8988T (cell line): ENCODE measurements at regions not wholly inside any gene's neighbourhood (a gene's known extent, or its start where the extent isn't known, plus 50 kb on each side); places are given as distances from the start of the nearest gene placed in this dataset.
"Not testable (repeated sequence)": the region's sequence is repeated elsewhere in the genome, so short reads cannot be mapped to it uniquely, and the experiment has no call there.

ENCODE experiments used
- DNase-seq: peaks from one replicate; pipeline ENCODE4 v3.0.0; 2011

DNA sequence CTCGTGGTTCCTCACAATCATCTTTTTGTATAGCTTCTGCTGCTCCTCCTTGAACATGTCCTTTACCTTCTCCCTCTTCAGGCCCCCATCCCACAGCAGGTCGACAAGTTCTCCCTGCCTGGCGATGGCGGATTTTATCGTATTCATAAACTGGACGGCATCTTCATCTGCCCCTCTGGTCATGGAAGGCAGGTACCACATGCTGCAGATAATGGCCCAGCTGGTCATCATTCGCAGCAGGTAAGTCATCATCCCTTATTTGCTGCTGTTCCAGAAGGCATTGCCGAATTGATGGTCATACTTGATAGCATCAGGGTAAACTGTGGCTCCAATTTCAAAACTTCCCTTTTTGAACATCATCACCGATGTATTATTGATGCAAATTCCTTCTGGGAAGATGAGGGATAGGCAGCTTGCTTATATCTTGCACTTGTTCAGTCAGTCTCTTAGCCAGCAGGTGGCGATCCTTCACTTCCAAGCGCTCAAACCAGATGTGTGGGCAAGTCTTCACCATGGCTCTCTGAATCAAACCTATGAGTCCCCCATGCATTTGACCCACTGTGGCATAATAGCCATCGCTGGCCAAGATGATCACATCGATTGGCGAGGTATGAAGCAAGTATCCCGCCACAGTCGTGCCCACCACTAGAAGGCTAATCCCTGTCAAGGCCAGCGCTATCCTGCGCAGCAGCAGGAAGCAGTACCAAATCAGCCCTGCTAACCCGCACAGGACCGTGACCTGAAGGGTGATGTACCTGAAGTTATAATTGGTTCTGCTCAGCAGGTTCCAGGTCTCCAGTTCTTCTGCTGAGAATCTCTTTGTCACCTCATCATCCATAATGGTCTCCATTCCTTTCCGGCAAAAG is 381.5 kb upstream of the STXBP6 start:
- no peak for DNase-seq

DNA sequence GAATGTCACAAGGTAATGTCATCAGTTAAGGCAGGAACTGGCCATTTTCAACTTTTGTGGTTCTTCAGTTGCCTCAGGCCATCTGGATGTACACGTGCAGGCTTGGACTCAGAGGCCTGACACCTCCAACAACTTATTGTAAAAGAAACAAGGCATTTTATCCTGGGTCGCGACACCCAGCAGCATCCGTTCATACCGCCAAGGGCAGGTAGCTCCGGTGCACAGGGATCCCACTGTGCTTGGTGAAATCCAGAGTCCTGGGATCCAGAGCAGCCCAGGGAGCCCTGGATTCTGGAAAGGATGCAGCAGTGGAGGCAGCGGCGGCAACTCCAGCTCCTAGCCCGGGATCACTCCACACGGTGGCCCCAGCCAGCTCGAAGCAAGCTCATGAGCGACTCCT is 380.9 kb upstream of the STXBP6 start:
- no peak for DNase-seq

DNA sequence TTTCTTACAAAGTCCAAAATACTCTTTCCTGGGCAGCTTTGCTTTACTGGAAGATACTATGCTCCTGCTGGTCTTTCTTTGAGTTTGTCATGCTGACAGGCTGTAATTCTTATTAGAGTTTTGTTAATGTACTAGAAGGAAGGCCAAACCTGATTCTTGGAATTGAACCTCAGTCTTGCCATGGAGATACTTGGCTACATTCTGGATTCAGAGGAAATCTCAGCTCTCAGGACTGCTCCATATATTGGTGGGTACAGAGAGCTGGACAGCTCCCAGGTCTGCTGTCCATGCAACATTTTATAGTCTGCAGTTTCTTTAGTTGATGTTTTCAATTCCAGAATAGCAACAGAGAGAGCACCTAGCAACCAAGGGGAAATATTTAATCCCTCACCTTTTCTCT is 363.1 kb upstream of the STXBP6 start:
- no peak for DNase-seq

- DNase-seq, result no peak
These were observed 362.1 kb upstream of the STXBP6 start for GRCh38 chr14:25411781-25412757.

- no peak for DNase-seq
These were observed 356.9 kb upstream of the STXBP6 start for GRCh38 chr14:25406818-25407217.

GRCh38 chr14:25400607-25401206 is 350.8 kb upstream of the STXBP6 start:
- no peak for DNase-seq

- DNase-seq, result no peak
These were observed 346.2 kb upstream of the STXBP6 start for GRCh38 chr14:25396128-25396527.

- no peak for DNase-seq
These were observed 344.9 kb upstream of the STXBP6 start for GRCh38 chr14:25394791-25395391.

- DNase-seq, result no peak
These were observed 344.4 kb upstream of the STXBP6 start for GRCh38 chr14:25394356-25394755.

DNA sequence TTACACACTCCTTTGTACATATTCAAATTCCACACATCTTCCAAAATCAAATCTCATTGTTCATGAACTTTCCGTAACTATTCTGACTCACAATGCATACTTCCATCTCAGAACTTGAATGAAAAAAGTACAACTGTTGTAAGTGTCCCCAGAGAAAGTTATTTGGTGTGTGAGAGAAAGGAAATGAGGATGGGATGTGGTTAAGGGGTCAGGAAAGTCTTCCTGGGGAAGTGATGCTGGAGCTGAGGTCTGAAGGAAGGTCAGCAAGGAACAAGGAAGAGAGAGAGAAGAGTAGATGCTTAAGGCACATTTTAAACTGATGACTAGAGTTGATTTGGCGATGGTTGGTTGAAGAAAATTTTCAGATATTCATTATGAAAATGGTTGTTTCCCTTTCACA is 340.0 kb upstream of the STXBP6 start:
- no peak for DNase-seq

DNA sequence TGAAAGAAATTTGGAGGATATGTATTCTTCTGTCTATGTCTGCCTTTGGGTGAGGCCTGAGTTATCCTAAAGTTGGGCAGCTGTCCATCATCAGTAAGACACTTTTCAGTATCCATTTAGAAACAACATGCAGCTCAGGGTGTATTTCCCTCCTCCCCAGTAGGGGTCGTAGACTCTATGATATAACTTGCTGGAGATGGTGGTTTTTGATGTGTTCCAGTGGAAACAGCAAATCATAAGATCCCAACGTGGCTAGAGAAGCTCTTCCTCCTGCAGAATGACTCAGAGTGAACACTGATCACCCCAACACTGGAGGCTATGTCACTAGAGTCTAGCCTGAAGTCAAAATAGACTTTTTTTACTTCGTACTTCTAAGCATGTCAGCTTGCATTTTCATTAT is 331.6 kb upstream of the STXBP6 start:
- DNase-seq, result no peak

GRCh38 chr14:25375639-25376038 is 325.7 kb upstream of the STXBP6 start:
- DNase-seq, result no peak

DNA sequence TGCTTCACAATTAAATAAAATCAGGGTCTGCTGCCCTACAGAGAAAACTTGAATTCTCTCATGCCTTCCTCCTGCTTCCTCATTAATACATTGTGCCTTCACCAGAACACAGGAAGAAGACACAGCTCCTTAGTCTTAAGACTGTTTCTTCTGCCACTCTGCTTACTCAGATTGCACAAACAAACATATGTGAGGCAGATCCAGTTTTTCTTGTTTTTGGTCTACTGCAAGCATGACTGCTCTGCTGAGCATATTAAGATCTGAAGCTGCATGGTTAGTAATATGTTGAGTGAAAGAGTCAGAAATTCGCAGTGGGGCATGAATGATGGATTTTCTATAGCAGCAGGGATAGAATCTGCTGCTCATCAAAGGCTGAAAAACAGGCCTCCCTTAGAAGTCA is 321.1 kb upstream of the STXBP6 start:
- no peak for DNase-seq

DNA sequence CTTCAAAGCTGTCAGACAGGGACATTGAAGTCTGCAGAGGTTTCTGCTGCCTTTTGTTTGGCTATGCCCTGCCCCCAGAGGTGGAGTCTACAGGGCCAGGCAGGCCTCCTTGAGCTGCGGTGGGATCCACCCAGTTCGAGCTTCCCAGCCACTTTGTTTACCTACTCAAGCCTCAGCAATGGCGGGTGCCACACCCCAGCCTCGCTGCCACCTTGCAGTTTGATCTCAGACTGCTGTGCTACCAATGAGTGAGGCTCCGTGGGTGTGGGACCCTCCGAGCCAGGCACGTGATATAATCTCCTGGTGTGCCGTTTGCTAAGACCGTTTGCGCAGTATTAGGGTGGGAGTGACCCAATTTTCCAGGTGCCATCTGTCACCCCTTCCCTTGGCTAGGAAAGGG is 320.1 kb upstream of the STXBP6 start:
- DNase-seq, result not testable (repeated sequence)

DNA sequence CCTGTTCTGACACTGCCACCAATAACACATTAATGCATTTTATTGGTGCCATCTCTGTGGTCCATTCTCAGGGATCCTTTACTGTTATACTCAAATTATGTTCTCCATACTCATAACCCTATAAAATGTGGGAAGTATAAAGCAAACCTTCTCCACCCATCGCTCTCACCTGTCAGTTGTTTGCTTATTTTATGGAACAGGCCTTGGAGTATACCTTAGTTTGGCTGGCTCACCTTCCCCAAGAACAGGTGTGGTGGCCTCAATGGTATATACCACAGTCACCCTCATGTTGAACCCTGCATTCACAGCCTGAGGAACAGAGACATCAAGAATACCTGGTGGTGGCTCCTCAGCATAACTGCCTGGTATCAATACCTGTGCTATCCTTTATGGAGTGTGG is 308.4 kb upstream of the STXBP6 start:
- no peak for DNase-seq

DNA sequence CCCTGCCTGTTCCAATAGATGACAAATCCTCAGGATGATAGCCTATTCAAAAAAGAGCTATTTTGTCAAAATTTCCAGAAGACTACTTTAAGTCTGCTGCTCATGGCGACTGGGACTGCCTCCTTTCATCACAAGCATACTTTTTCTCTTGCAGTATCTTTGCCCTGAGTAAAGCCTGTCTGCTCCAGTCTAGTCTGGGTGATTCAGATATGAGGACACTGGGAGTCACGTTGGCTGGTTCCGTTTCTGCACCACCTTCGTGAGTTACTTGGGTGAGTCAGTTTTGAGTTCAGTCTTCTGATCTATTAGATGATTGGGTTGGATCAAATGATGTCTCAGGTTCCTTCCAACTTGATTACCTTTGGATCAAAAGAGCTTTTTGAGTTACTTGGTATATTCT is 301.3 kb upstream of the STXBP6 start:
- no peak for DNase-seq

DNA sequence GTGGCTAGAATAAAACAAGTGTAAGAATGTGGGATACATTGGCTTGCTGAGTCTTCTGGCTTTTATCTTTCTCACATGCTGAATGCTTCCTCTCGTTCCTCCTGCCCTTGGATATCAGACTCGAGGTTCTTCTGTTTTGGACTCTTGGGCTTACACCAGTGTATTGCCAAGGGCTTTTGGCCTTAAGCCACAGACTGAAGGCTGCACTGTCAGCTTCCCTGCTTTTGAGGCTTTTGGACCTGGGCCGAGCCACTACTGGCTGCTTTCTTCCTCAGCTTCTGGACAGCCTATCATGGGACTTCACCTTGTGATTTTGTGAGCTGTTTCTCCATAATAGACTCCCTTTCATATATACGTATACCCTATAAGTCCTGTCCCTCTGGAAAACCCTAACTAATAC is 300.9 kb upstream of the STXBP6 start:
- DNase-seq, result no peak

DNA sequence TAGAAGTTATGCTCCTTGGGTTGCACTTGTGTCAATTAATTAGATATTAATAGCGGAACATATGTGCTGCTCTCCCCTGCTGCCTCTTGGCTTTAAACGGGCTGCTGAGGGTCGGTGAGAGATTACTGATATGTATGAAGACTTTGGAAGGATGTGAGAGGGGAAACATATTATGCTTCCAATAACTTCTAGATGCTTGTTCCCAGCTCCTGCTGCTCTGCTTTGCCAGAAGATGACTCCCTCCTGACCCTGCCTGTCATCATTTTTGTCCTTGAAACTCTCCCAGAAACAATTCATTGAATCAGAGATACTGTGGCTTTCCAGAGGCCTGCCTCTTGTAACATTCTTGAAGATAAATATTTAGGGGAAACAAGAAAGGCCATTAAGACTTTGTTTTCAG is 300.1 kb upstream of the STXBP6 start:
- DNase-seq, result no peak

GRCh38 chr14:25349269-25349668 is 299.3 kb upstream of the STXBP6 start:
- no peak for DNase-seq

DNA sequence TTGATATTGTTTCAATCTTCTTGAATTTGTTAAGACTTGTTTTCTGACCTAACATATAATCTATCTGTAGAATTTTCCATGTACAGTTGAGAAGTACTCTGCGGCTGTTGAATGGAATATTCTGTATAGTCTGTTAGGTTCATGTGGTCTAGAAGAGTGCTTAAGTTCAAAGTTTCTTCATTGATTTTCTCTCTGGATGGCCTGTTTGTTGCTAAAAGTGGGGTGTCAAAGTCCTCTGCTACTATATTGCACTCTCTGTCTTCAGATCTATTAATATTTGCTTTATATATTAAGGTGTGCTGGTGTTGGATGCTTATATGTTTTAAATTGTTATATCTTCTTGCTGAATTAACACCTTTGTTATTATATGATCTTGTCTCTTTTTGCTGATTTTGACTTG is 290.9 kb upstream of the STXBP6 start:
- DNase-seq, result no peak

- DNase-seq, result no peak
These were observed 272.8 kb upstream of the STXBP6 start for GRCh38 chr14:25322784-25323183.

DNA sequence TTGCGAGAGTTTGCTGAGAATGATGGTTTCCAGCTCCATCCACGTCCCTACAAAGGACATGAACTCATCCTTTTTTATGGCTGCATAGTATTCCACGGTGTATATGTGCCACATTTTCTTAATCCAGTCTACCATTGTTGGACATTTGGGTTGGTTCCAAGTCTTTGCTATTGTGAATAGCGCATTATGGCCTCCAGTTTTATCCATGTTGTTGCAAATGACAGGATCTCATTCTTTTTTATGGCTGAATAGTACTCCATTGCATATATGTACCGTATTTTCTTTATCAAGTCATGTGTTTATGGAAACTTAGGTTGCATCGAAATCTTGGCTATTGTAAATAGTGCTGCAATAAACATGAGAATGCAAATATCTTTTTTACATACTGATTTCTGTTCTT is 266.1 kb upstream of the STXBP6 start:
- not testable (repeated sequence) for DNase-seq

GRCh38 chr14:25308244-25308643 is 258.3 kb upstream of the STXBP6 start:
- DNase-seq, result no peak
